Omental fat pad (tissue), 3 donors: ENCODE measurements at regions not wholly inside any gene's neighbourhood (a gene's known extent, or its start where the extent isn't known, plus 50 kb on each side); places are given as distances from the start of the nearest gene placed in this dataset.

ENCODE experiments used
- ATAC-seq: fragments of 150-250 bp; one replicate; pipeline ENCODE4 v1.9.1; 2016; ENCODE audit warnings: mild to moderate bottlenecking, moderate library complexity; ENCODE audit not compliant: low FRiP score
- DNase-seq: peaks from one replicate; pipeline ENCODE4 v3.0.0-alpha.2; 2019; ENCODE audit warnings: low spot score
- CTCF ChIP-seq, 3 donors: fragments of 450-650 bp; IDR thresholded peaks; one replicate each; pipeline ENCODE4 v1.5.1; 2016 to 2017; ENCODE audit warnings: antibody characterized with exemption in 3 of 3, mild to moderate bottlenecking in 3 of 3, moderate library complexity in 2 of 3

DNA sequence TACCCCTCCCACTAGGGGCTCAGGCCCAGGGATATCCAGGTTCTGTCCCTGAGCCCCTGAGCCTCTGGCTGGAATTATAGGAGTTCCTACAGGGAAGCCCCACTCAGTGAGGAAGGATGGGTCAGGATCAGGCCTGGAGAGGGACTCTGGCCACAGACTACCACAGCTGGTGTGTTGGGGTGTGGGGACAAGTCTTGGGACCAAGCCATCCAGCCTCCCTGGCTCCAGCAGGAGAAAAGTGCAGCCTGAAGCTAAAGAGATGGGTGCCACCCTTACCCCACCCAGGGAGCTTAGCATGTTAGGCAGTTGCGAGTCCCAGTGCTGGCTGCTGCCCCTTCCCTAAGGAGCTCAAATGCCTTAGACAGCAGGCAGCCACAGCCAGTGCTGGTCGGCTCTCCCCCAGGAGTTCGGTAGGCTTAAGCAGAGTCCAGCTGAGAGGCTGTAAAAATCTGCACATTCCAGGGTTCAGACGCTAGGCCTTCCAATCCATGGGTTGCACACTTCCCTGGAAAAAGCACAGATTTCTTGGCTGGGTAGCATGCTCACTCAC lies 96.2 kb upstream of the CYYR1 start:
- no peak for TF ChIP-seq CTCF (IDR thresholded peaks at IDR 0.05)
- ATAC-seq (no peak), DNase-seq (no peak)

GRCh38 chr21:26659757-26660156 lies 86.7 kb upstream of the CYYR1 start:
- ATAC-seq: no peak
- no peak for DNase-seq
- TF ChIP-seq CTCF (IDR thresholded peaks at IDR 0.05): no peak

GRCh38 chr21:26659182-26659581 lies 86.1 kb upstream of the CYYR1 start:
- ATAC-seq: no peak
- no peak for DNase-seq
- TF ChIP-seq CTCF (IDR thresholded peaks at IDR 0.05): no peak

DNA sequence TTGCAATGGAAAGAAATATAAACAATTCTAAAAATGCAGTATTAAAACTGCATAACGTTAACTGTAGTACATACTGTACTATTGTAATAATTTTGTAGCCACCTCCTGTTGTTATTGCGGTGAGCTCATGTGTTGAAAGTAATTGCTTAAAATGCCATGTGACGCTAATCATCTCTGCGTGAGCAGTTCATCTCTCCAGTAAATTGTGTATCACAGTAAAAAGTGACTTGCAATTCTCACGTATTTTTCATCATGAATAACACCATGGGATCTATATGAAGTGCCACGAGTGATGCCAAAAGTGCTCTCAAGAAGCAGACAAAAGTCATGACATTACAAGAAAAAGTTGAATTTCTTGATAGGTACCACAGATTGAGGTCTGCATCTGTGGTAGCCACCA lies 82.4 kb upstream of the CYYR1 start:
- no peak for DNase-seq
- no peak for ATAC-seq
- TF ChIP-seq CTCF (IDR thresholded peaks at IDR 0.05): no peak

DNA sequence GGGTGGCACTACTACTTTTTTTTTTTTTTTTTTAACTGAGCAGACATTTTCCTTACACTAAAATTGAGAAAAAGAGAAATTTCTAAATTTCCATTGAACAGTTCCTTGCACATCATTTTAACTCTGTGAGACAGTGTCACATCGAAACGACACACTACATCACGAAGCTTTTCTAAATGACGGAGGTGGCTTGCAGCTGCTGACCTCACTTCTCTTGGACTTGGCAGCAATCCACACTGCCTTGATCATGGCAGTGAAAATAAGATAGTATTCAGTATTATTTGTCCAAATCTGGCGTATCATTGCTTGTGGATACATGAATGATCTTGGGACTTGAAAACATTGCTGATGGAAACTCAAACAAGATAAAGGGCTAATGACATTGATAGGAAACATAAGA lies 80.3 kb upstream of the CYYR1 start:
- no peak for ATAC-seq
- TF ChIP-seq CTCF (IDR thresholded peaks at IDR 0.05): no peak
- no peak for DNase-seq

DNA sequence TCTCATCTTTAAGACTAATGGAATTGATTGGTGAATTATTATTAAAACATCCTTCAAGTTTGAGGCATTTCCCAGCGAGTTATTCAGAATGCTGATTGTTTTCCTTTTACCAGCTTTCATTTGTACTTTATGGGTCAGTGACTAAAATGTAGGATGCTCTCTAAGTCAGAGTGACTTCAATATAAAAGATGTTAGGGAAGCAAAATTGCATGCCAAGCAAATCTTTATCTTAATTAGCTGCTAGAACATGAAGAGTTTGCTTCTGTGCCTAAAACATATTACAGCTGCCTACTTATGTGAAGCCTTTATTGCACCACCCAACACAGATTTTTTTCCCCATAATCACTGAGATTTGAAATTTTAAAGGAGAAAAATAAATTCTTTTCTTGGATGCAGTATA lies 79.8 kb upstream of the CYYR1 start:
- ATAC-seq: no peak
- no peak for DNase-seq
- no peak for TF ChIP-seq CTCF (IDR thresholded peaks at IDR 0.05)

DNA sequence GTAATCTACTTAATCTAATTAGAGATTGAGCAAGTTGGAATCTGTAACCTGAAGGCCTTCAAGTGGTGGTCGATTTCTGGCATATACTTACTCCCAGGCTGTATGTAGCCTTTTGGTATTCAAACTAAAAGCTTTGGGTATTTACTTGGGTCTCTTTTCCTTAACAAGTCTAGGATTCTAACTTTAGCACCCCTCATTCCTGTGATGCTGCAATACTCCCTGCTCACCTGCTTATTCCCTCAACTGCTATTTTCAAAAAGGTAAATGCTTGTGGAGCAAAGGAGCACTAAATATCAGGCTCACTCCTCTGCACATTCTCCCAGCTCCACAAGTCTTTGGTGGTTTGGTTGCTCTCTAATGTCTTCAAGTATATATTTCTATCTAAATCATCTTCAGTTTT lies 68.0 kb upstream of the CYYR1 start:
- ATAC-seq: no peak
- no peak for TF ChIP-seq CTCF (IDR thresholded peaks at IDR 0.05)
- no peak for DNase-seq
